ENCODE measurements at regions not wholly inside any gene's neighbourhood (a gene's known extent, or its start where the extent isn't known, plus 50 kb on each side); places are given as distances from the start of the nearest gene placed in this dataset.

GRCh38 chr21:15210235-15210678 is 145.5 kb upstream of the NRIP1 start:
- peak overlapping the region; percentile 28 to 78 for H3K4me3 Mint-ChIP-seq
- peak overlapping the region in 1 of 3 experiments; percentile 26 for H3K4me3 ChIP-seq (replicated peaks in 1 of 3; ENCODE audit: low read depth in 2 of 3, low read length in 3 of 3)
- no peaks in the 10 kb centered on the region for H3K36me3 ChIP-seq (replicated peaks in 1 of 2; ENCODE audit: control insufficient read depth in 1 of 2, insufficient read depth in 2 of 2, low read length in 2 of 2)
- H3K4me2 ChIP-seq (replicated peaks; ENCODE audit: extremely low read depth, low read length, poor library complexity, severe bottlenecking) = peak overlapping the region; percentile 40
- peak overlapping the region; percentile 88 to 97 (median 92) for H3K27ac Mint-ChIP-seq
- intact Hi-C loops (cut with micrococcal nuclease) = no loop called here
- no CpG with 5 or more reads among the region's 3 CpGs for WGBS (ENCODE audit: insufficient coverage)
- no peaks in the 10 kb centered on the region for H3K9me3 ChIP-seq (replicated peaks in 1 of 2; ENCODE audit: control insufficient read depth in 1 of 2, insufficient read depth in 1 of 2, low read length in 2 of 2)
- H3K79me2 ChIP-seq (ENCODE audit: insufficient read depth, low read length) = no peaks in the 10 kb centered on the region
- peak; percentile 78 to 95 (median 92) for DNase-seq
- TF ChIP-seq CTCF (IDR thresholded peaks at IDR 0.05) = no peak
- H2AFZ ChIP-seq (ENCODE audit: insufficient read depth, low read depth, low read length, poor library complexity, severe bottlenecking) = no peak overlapping the region
- peaks cover 73 to 80% of the 10 kb centered on the region in 2 donors for H3K4me1 ChIP-seq (ENCODE audit: control insufficient read depth in 1 of 2, insufficient read depth in 2 of 2, low read length in 2 of 2)
- no peaks in the 10 kb centered on the region for H3K36me3 Mint-ChIP-seq
- peak overlapping the region; percentile 14 to 42 for H3K27ac ChIP-seq (ENCODE audit: low read depth in 1 of 2, low read length in 2 of 2)
- no peaks in the 10 kb centered on the region for H4K20me1 ChIP-seq (ENCODE audit: insufficient read depth, low read length)
- H3K27me3 Mint-ChIP-seq (ENCODE audit: low read depth in 3 of 3) = peaks cover 0 to 2% (median 0%) of the 10 kb centered on the region in 3 donors
- peaks cover 72% of the 10 kb centered on the region for H3K4me1 Mint-ChIP-seq
- H3K9me3 Mint-ChIP-seq = no peaks in the 10 kb centered on the region
- no peak overlapping the region for H3K9ac ChIP-seq (ENCODE audit: insufficient read depth, low read length, poor library complexity, severe bottlenecking)
- H3K27me3 ChIP-seq (ENCODE audit: control insufficient read depth in 2 of 2, insufficient read depth in 2 of 2, low read length in 2 of 2) = no peaks in the 10 kb centered on the region

GRCh38 chr21:15211491-15212133 is 146.8 kb upstream of the NRIP1 start:
- Mint-ChIP-seq H3K4me1 (peaks cover 61% of the 10 kb centered on the region), H3K27me3 (ENCODE audit: low read depth in 3 of 3) (peaks cover 0 to 2% (median 0%) of the 10 kb centered on the region in 3 donors), H3K36me3 (no peaks in the 10 kb centered on the region), H3K4me3 (no peak overlapping the region), H3K27ac (peak overlapping the region in 6 of 7 donors; percentile 46 to 92 (median 76)), H3K9me3 (no peaks in the 10 kb centered on the region)
- Histone ChIP-seq H3K4me1 (ENCODE audit: control insufficient read depth in 1 of 2, insufficient read depth in 2 of 2, low read length in 2 of 2) (peaks cover 60 to 67% of the 10 kb centered on the region in 2 donors), H4K20me1 (ENCODE audit: insufficient read depth, low read length) (no peaks in the 10 kb centered on the region), H2AFZ (ENCODE audit: insufficient read depth, low read depth, low read length, poor library complexity, severe bottlenecking) (peak overlapping the region; percentile 41), H3K9ac (ENCODE audit: insufficient read depth, low read length, poor library complexity, severe bottlenecking) (no peak overlapping the region), H3K36me3 (replicated peaks in 1 of 2; ENCODE audit: control insufficient read depth in 1 of 2, insufficient read depth in 2 of 2, low read length in 2 of 2) (no peaks in the 10 kb centered on the region), H3K4me3 (replicated peaks in 1 of 3; ENCODE audit: low read depth in 2 of 3, low read length in 3 of 3) (peak overlapping the region in 1 of 3 experiments; percentile 29), H3K79me2 (ENCODE audit: insufficient read depth, low read length) (no peaks in the 10 kb centered on the region), H3K9me3 (replicated peaks in 1 of 2; ENCODE audit: control insufficient read depth in 1 of 2, insufficient read depth in 1 of 2, low read length in 2 of 2) (no peaks in the 10 kb centered on the region), H3K27ac (ENCODE audit: low read depth in 1 of 2, low read length in 2 of 2) (peak overlapping the region in 1 of 2 donors; percentile 43), H3K27me3 (ENCODE audit: control insufficient read depth in 2 of 2, insufficient read depth in 2 of 2, low read length in 2 of 2) (no peaks in the 10 kb centered on the region), H3K4me2 (replicated peaks; ENCODE audit: extremely low read depth, low read length, poor library complexity, severe bottlenecking) (peak overlapping the region; percentile 40)
- DNase-seq = no peak
- TF ChIP-seq CTCF (IDR thresholded peaks at IDR 0.05) = no peak
- 20% methylated on average over 4 of the region's 5 CpGs for WGBS (ENCODE audit: insufficient coverage)
- intact Hi-C loops (cut with micrococcal nuclease) = no loop called here

All from CD14-positive monocyte (primary cell).